GM19452 (cell line): ENCODE measurements at regions not wholly inside any gene's neighbourhood (a gene's known extent, or its start where the extent isn't known, plus 50 kb on each side); places are given as distances from the start of the nearest gene placed in this dataset.
"Not testable (repeated sequence)": the region's sequence is repeated elsewhere in the genome, so short reads cannot be mapped to it uniquely, and the experiment has no call there.

ENCODE experiments used
- ATAC-seq: cut with Tn5 transposase; IDR thresholded peaks from one replicate; pipeline ENCODE4 v1.9.1; 2021; ENCODE audit not compliant: unreplicated experiment

DNA sequence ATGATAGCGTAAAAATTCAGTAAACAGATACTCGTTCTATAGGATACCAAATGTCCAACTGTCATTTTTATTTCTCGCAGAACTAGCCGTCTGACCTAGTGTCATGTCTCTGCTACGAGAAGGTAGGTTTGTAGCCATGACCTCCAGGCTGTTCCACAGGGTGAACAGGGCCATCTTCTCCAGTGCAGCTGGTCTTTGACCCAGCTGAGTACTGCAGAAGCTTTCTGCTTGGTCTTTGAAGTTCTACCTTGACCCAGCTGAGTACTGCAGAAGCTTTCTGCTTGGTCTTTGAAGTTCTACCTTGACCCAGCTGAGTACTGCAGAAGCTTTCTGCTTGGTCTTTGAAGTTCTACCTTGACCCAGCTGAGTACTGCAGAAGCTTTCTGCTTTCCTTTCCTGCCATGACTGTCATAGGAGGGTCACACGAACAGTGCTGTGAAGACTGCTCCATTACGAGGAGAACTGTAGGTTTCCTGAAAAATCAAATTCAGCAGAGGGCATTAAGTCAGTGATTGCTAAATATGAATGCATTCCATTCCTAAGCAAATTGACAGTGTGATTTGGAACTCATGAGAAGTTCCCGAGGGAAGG is 532.8 kb upstream of the NRP1 start:
- ATAC-seq = not testable (repeated sequence)

DNA sequence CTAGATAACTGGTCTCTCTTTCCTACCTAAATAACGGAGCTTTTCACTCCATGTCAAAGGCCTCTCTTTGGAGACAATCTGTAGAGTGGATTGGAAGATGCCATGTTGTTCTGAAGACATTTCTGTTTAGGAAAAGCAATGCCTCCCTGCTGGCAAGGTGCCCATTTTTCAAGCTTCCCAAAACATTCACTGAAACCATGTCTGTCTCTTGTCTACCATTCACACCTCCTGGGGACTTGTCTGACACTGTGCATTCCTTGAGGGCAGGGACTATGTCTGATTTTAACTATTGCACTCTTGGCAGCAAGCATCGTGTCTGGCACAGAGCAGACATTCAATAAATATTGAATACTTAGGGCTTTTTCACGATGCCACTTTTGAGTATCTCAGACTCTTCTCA is 528.9 kb upstream of the NRP1 start:
- ATAC-seq = no peak

DNA sequence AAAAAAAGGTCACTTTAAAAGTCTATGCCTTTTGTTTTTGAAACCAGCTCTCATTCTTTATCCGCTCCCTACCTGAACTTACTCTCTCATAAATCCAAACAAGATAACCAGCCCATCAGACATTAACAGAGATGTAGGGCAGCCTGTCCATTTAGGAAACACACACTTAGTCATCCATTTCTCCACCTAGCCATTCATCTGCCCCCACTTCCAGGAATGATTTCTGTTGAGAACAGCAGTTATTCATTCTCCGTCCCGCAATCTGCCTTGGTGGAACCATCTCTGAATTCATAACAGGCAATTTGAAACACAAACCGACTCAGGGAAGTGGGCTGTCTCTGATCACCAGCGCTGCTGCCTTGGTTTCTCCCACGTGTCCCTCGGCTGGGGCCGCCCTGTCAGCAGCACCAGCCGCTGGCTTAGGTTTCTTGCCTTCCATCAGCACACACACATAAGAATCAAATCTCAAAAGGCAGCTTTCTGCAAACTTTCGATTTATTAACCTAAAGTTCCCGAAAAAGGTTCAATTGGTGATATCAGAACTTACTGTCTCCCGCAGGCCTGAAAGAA is 528.2 kb upstream of the NRP1 start:
- no peak for ATAC-seq

DNA sequence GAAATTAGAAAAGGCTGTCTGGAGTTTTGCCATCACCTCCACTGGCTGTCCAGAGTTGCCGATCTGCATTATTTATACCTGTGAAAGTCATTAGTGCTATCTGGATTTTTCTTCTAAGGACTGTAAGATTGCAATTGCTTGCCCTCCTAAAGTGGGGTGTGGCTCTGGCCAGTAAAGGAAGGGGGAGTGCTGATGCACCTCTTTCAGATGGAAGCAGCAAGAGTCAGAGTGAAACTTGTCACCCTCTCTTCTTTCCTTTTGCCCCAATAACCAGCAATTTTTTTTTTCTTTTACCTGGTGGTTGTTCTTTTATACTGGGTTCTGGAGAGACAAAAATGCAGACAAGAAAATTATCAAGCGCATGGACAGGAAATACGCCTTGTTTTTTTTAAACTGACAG is 527.4 kb upstream of the NRP1 start:
- ATAC-seq = no peak

DNA sequence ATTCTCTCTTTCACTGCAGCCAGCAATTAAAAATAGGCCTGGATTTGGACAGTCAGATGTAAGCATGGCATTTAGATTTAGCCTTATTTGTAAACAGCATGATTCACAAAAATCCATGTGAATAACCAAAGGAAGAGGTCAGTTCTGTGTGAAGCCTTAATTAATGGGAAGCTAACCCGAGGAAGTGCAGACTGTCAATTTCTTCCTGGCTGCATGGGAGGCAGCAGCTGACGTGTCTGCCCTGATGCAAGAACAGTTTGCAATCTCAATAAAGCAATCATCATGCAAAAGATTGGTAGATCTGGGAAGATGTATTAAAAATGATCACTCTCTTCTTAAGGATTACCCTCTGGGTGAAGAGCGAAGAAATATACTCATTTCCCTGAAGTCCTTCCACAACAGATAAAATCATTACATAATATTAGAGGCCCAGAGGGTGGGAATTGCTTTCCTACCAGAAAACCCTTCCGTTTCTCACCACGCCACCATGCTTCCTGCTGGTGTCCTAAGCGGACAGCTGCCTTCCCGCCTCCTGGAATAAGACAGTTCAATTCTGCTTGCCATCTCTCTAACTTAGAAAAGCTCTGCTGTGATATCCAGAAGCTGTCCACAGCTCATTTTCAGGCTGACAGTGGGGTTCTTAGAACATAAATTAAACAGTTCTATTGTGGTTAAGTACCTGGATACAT is 526.7 kb upstream of the NRP1 start:
- no peak for ATAC-seq

GRCh38 chr10:33860552-33860951 is 526.1 kb upstream of the NRP1 start:
- no peak for ATAC-seq

DNA sequence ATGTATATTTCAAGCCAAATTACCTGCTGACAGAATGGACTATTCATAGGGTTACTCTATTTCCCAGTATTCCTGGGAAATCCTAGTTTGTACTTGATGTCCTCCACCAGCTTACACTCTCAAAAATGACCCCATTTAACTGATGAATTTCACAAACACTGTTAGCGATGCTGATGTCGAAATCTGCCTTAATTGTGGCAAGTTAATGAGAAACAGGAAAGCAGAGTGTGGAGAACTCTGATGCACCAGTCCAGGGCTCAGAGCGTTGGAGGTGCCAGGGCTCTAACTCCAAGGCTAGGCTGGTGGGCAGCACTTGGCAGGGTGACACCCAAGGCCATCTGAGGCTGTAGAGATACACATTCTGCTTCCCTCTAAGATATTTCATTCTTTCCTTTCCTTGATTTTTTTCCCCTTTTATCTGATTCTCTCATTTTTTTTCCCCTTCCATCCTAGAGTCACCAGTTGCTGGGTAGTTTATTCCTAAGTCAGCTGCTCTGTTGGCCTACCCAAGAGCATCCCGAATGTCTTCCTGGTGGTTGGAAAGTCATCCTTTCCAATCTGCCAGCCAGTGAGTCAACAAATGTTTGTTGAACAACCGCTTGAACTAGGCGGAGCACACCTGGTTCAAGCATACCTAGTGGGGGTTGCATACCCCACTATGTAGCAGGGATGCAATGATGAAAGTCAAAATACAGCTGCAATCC is 525.0 kb upstream of the NRP1 start:
- ATAC-seq = no peak

GRCh38 chr10:33858326-33858725 is 523.9 kb upstream of the NRP1 start:
- ATAC-seq = no peak

- ATAC-seq = not testable (repeated sequence)
These were observed 518.8 kb upstream of the NRP1 start for GRCh38 chr10:33853221-33853620.

GRCh38 chr10:33843379-33843778 is 508.9 kb upstream of the NRP1 start:
- no peak for ATAC-seq

DNA sequence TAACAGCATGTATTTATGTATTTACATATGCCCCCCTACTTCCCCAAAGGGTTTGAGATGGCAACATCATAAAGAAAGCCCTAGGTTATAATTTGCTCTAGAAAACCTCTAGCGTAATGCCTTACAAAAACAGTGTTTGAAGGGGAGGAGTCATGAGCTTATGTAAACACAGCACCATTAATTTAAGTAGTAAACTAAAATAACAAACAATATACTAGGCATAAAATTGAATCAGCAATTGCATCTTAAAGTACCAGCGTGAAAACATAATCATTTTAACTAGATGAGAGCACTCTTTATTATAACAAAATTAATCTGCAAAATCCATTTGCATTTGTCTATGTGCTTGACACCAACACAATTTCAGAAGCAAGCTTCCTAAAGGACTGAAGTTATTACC is 507.2 kb upstream of the NRP1 start:
- ATAC-seq = no peak

DNA sequence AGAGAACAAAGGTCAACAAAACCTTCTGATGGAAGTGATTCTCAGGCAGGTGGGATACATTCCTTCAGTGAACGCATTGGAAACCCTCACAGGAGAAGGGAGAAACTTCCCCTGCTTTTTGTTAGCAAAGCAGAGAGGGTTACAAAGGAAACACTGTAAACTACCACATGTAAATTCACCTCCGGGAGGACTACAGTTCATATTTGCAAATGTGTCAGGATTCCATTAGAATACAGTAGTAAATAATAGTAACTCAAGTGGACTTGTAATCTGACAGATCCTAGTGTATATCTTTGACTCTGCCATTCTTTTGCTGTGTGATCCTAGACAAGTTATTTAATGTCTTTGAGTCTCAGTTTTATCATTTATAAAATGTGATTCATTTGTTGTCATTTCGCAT is 504.3 kb upstream of the NRP1 start:
- no peak for ATAC-seq

- ATAC-seq = no peak
These were observed 503.3 kb upstream of the NRP1 start for GRCh38 chr10:33837736-33838135.

DNA sequence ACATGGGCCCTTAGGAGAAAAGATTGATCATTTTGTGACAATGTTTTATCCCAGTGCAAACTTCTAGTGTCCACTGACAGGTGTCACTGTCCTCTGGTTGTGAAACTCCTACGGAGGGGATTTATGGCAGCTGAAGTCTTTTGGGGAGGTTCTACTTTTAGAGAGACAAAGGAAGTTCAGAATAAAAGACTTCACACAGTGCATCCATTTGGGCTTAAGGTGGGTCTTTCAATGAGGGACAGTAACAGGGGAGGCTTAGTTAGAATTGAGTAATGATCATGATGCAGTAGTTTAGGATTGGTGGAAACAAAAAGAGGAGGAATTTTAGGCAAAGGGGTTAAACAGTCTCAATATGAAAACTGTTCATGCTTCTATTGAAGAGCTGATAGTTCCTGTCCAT is 501.1 kb upstream of the NRP1 start:
- ATAC-seq = no peak

DNA sequence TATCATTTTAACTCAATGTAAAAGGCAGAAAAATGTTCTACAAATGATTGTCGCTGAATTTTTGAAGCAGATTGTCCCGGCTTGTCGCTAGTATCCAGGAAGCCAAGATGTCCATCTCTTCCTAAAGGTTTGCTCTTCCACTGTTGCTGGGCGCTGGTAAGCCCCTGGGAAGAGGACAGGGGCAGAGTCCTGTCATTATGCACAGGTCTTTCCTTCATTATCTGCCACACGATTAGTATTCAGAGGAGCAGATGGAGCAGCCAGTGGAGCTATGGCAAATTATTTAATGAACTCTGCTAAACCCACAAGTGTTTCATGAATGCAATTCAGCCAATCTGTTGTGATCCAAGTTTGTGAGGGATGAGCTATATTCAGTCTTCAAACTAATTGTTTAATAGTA is 499.1 kb upstream of the NRP1 start:
- ATAC-seq = no peak

- ATAC-seq = no peak
These were observed 497.8 kb upstream of the NRP1 start for GRCh38 chr10:33832124-33832787.

- no peak for ATAC-seq
These were observed 497.1 kb upstream of the NRP1 start for GRCh38 chr10:33831591-33831990.

- not testable (repeated sequence) for ATAC-seq
These were observed 495.4 kb upstream of the NRP1 start for GRCh38 chr10:33829899-33830298.

- no peak for ATAC-seq
These were observed 494.1 kb upstream of the NRP1 start for GRCh38 chr10:33828592-33828991.

GRCh38 chr10:33826186-33826585 is 491.7 kb upstream of the NRP1 start:
- ATAC-seq = no peak

DNA sequence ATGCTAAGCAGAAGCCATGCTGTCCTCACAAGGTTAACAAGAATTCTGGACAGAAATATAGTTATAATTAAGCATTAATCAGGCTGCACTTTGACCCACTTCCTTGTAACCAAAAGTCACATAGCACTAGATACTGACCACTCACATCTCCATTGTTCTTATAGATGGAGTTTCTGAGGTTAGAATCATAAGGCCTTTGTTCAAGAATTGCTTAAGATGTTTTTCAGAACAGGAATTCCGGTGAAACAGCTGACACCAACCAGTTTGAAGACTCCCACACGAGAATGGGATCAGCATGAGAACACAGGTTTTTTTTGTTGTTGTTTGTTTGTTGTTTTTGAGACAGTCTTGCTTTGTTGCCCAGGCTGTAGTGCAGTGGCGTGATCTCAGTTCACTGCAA is 488.3 kb upstream of the NRP1 start:
- ATAC-seq = no peak

DNA sequence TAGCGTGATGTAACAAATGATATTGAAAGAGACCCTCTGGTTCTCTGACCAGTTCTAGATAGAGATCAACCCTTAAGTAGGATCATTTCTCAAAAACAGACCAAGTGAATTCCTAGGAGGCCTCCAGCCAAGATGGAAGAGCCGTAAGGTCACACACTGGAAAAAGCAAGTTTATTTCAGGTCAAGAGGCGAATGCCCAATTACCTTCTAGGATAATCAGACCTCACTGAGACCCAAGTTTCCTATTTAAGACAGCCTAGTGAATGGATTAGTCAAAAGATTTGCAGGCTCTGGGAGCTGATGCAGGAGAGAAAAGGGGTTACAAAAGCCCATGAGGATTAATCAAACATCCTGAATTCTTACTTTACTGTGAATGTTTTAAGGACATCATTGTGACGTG is 486.1 kb upstream of the NRP1 start:
- no peak for ATAC-seq
